ENCODE measurements at regions not wholly inside any gene's neighbourhood (a gene's known extent, or its start where the extent isn't known, plus 50 kb on each side); places are given as distances from the start of the nearest gene placed in this dataset.

DNA sequence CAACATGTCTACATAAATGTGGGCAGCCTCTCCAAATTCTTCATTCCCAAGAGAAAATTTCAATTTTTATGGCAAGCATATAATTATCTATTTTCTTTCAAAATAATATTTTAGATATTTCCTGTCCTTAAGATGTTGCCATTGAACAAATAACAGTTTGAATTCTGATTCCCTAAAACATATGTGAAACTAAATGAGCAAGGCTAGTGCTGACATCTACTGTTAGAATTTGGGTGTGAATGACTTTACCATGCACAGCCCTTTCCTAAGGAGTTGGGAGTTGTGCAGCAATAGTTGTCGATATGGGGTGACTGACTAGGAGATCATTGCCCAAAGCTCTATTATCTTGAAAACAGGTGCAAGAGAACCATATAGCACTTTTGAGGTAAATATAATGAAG, 108.2 kb upstream of the SLC38A4 start:
- Mint-ChIP-seq H3K36me3 (no peaks in the 10 kb centered on the region), H3K27ac (no peak overlapping the region), H3K9me3 (peaks cover 0 to 6% (median 2%) of the 10 kb centered on the region in 7 donors), H3K27me3 (ENCODE audit: low read depth in 3 of 3) (peaks cover 0 to 2% (median 1%) of the 10 kb centered on the region in 3 donors), H3K4me1 (no peaks in the 10 kb centered on the region), H3K4me3 (no peak overlapping the region)
- H3K4me1 ChIP-seq (ENCODE audit: control insufficient read depth in 1 of 2, insufficient read depth in 2 of 2, low read length in 2 of 2), result no peaks in the 10 kb centered on the region
- no peaks in the 10 kb centered on the region for H3K79me2 ChIP-seq (ENCODE audit: insufficient read depth, low read length)
- no peak overlapping the region for H2AFZ ChIP-seq (ENCODE audit: insufficient read depth, low read depth, low read length, poor library complexity, severe bottlenecking)
- DNase-seq, result peak in 1 of 3 donors; percentile 7
- H3K4me2 ChIP-seq (replicated peaks; ENCODE audit: extremely low read depth, low read length, poor library complexity, severe bottlenecking), result no peak overlapping the region
- H3K9me3 ChIP-seq (replicated peaks in 1 of 2; ENCODE audit: control insufficient read depth in 1 of 2, insufficient read depth in 1 of 2, low read length in 2 of 2), result no peaks in the 10 kb centered on the region
- H3K4me3 ChIP-seq (replicated peaks in 1 of 3; ENCODE audit: low read depth in 2 of 3, low read length in 3 of 3), result no peak overlapping the region
- no peaks in the 10 kb centered on the region for H3K36me3 ChIP-seq (replicated peaks in 1 of 2; ENCODE audit: control insufficient read depth in 1 of 2, insufficient read depth in 2 of 2, low read length in 2 of 2)
- H3K9ac ChIP-seq (ENCODE audit: insufficient read depth, low read length, poor library complexity, severe bottlenecking), result no peak overlapping the region
- no peak overlapping the region for H3K27ac ChIP-seq (ENCODE audit: low read depth in 1 of 2, low read length in 2 of 2)
- intact Hi-C loops (cut with micrococcal nuclease), result no loop called here
- no peaks in the 10 kb centered on the region for H4K20me1 ChIP-seq (ENCODE audit: insufficient read depth, low read length)
- WGBS (ENCODE audit: insufficient coverage), result 60% methylated on average over 1 of the region's 1 CpG
- TF ChIP-seq, protein P1, sequence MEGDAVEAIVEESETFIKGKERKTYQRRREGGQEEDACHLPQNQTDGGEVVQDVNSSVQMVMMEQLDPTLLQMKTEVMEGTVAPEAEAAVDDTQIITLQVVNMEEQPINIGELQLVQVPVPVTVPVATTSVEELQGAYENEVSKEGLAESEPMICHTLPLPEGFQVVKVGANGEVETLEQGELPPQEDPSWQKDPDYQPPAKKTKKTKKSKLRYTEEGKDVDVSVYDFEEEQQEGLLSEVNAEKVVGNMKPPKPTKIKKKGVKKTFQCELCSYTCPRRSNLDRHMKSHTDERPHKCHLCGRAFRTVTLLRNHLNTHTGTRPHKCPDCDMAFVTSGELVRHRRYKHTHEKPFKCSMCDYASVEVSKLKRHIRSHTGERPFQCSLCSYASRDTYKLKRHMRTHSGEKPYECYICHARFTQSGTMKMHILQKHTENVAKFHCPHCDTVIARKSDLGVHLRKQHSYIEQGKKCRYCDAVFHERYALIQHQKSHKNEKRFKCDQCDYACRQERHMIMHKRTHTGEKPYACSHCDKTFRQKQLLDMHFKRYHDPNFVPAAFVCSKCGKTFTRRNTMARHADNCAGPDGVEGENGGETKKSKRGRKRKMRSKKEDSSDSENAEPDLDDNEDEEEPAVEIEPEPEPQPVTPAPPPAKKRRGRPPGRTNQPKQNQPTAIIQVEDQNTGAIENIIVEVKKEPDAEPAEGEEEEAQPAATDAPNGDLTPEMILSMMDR (IDR thresholded peaks at IDR 0.05), result peak; percentile 24
- no peaks in the 10 kb centered on the region for H3K27me3 ChIP-seq (ENCODE audit: control insufficient read depth in 2 of 2, insufficient read depth in 2 of 2, low read length in 2 of 2)

DNA sequence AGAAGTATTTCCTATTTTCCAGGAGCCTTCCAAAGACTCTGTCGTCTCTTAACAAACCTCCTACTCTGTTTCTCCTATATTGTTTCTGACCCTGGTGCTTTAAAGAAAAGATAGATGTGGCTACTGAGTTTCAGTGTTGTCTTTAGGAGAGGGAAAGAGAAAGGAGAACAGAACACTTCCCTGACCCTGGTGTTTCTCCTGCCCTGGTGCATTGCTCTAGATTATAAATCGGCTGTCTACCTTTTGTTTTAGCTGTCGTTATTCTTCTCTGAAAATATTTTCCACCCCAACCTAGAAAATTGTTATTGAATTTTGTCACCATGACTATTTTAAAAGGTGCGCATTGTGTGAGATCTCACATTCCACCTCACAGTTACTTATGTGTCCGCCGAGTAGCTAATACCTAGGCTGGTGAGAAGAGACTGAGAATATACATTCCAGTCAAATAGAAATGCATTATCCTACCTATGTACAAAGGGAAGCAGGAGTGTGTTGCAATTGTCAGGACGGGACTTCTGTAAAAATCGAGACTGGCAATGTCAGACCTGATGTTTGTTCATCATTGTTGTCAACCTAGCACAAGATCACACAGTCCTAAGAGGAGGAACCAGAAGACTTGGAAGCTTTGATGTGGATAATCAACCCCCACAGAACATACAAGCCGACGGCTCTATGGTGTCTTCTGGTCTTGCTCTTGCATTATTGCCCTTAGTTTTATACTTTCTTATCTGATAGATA, 108.7 kb upstream of the SLC38A4 start:
- Mint-ChIP-seq H3K4me3 (no peak overlapping the region), H3K27me3 (ENCODE audit: low read depth in 3 of 3) (peaks cover 0 to 2% (median 1%) of the 10 kb centered on the region in 3 donors), H3K9me3 (peaks cover 0 to 8% (median 2%) of the 10 kb centered on the region in 7 donors), H3K27ac (no peak overlapping the region), H3K4me1 (no peaks in the 10 kb centered on the region), H3K36me3 (no peaks in the 10 kb centered on the region)
- H3K9ac ChIP-seq (ENCODE audit: insufficient read depth, low read length, poor library complexity, severe bottlenecking), result no peak overlapping the region
- no peaks in the 10 kb centered on the region for H3K9me3 ChIP-seq (replicated peaks in 1 of 2; ENCODE audit: control insufficient read depth in 1 of 2, insufficient read depth in 1 of 2, low read length in 2 of 2)
- H3K4me1 ChIP-seq (ENCODE audit: control insufficient read depth in 1 of 2, insufficient read depth in 2 of 2, low read length in 2 of 2), result no peaks in the 10 kb centered on the region
- TF ChIP-seq, protein P1 (IDR thresholded peaks at IDR 0.05), result peak; percentile 5
- H4K20me1 ChIP-seq (ENCODE audit: insufficient read depth, low read length), result no peaks in the 10 kb centered on the region
- 60% methylated on average over 2 of the region's 10 CpGs for WGBS (ENCODE audit: insufficient coverage)
- intact Hi-C loops (cut with micrococcal nuclease), result no loop called here
- no peak overlapping the region for H3K4me2 ChIP-seq (replicated peaks; ENCODE audit: extremely low read depth, low read length, poor library complexity, severe bottlenecking)
- no peak overlapping the region for H3K4me3 ChIP-seq (replicated peaks in 1 of 3; ENCODE audit: low read depth in 2 of 3, low read length in 3 of 3)
- H3K79me2 ChIP-seq (ENCODE audit: insufficient read depth, low read length), result no peaks in the 10 kb centered on the region
- no peak for DNase-seq
- no peak overlapping the region for H2AFZ ChIP-seq (ENCODE audit: insufficient read depth, low read depth, low read length, poor library complexity, severe bottlenecking)
- H3K27ac ChIP-seq (ENCODE audit: low read depth in 1 of 2, low read length in 2 of 2), result no peak overlapping the region
- no peaks in the 10 kb centered on the region for H3K27me3 ChIP-seq (ENCODE audit: control insufficient read depth in 2 of 2, insufficient read depth in 2 of 2, low read length in 2 of 2)
- no peaks in the 10 kb centered on the region for H3K36me3 ChIP-seq (replicated peaks in 1 of 2; ENCODE audit: control insufficient read depth in 1 of 2, insufficient read depth in 2 of 2, low read length in 2 of 2)

All from CD14-positive monocyte (primary cell).